ENCODE measurements at regions not wholly inside any gene's neighbourhood (a gene's known extent, or its start where the extent isn't known, plus 50 kb on each side); places are given as distances from the start of the nearest gene placed in this dataset.
A peak's percentile ranks its signal among the peaks of the same experiment; 100 is the strongest.

DNA sequence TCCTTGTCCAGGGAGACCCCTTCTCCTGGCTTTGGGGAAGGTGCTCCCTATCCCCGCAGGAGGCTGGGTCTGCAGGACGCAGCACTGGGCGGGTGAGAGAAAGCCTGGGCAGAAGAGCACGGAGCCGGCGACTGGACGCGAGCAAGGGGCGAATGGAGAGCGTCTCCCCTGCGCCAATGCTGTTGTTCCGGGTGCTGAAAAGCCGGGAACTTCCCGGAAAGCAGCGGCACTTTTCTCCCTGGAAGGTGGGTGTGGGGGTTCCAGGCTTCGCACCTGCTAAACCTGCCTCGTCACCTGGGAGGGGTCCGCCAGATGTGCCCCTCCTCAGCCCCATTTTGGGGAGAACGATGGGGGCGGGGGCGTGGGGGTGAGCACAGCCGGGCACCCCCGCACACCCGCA, 417.1 kb upstream of the TMTC1 start:
- Histone ChIP-seq H3K4me1 (ENCODE audit: insufficient read depth, low read length) (peaks cover 6% of the 10 kb centered on the region), H2AFZ (ENCODE audit: low read depth, low read length) (peak overlapping the region; percentile 23), H3K27me3 (ENCODE audit: insufficient read depth, low read length) (peaks cover 14% of the 10 kb centered on the region), H3K4me3 (ENCODE audit: low read length) (no peak overlapping the region), H3K36me3 (ENCODE audit: insufficient read depth, low read length) (no peaks in the 10 kb centered on the region), H3K9me3 (ENCODE audit: low read length) (peaks cover 2% of the 10 kb centered on the region)

- Histone ChIP-seq H3K4me1 (ENCODE audit: insufficient read depth, low read length) (peaks cover 6% of the 10 kb centered on the region), H3K4me3 (ENCODE audit: low read length) (no peak overlapping the region), H2AFZ (ENCODE audit: low read depth, low read length) (no peak overlapping the region), H3K36me3 (ENCODE audit: insufficient read depth, low read length) (no peaks in the 10 kb centered on the region), H3K9me3 (ENCODE audit: low read length) (peaks cover 2% of the 10 kb centered on the region), H3K27me3 (ENCODE audit: insufficient read depth, low read length) (peaks cover 14% of the 10 kb centered on the region)
Observed at GRCh38 chr12:30197392-30198057, 413.8 kb upstream of the TMTC1 start.

GRCh38 chr12:30191696-30192455, 408.1 kb upstream of the TMTC1 start:
- Histone ChIP-seq H3K9me3 (ENCODE audit: low read length) (no peaks in the 10 kb centered on the region), H3K4me1 (ENCODE audit: insufficient read depth, low read length) (no peaks in the 10 kb centered on the region), H3K27me3 (ENCODE audit: insufficient read depth, low read length) (no peaks in the 10 kb centered on the region), H2AFZ (ENCODE audit: low read depth, low read length) (no peak overlapping the region), H3K4me3 (ENCODE audit: low read length) (no peak overlapping the region), H3K36me3 (ENCODE audit: insufficient read depth, low read length) (no peaks in the 10 kb centered on the region)

DNA sequence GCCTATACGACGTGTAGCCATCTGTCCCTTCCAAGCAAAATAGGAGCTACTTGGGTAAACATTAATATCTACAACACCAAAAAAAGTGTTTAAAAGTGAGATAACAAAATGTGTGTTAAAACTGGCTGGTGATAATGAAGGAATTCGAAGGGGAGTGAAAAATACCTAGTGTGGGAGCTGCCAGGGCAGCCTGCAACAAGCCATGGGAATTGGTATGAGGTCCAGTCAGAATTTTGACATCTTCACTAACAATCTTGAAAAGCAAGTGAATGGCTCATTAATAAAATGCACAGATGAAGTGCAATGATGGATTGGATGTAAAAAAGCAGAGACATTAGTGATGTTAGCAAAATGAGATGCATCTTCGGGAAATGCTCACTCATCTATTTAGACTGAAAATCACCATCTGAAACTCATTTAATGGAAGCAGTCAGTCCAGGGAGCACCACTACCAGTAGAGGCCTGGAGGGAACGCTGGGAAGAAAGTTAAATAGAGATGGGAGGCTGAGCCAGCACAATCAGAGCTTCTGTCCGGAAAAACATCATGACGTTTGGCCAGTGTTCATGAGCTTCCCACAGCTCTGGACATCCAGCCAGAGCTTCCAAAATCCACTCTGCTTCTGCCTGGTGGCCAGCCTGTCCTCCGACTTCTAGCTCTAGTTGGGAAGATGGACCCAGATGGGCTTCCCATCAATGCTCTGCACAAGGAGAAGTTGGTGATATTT, 405.0 kb upstream of the TMTC1 start:
- no peaks in the 10 kb centered on the region for H3K9me3 ChIP-seq (ENCODE audit: low read length)
- no peaks in the 10 kb centered on the region for H3K27me3 ChIP-seq (ENCODE audit: insufficient read depth, low read length)
- H3K36me3 ChIP-seq (ENCODE audit: insufficient read depth, low read length): no peaks in the 10 kb centered on the region
- H2AFZ ChIP-seq (ENCODE audit: low read depth, low read length): no peak overlapping the region
- no peak overlapping the region for H3K4me3 ChIP-seq (ENCODE audit: low read length)
- H3K4me1 ChIP-seq (ENCODE audit: insufficient read depth, low read length): no peaks in the 10 kb centered on the region

DNA sequence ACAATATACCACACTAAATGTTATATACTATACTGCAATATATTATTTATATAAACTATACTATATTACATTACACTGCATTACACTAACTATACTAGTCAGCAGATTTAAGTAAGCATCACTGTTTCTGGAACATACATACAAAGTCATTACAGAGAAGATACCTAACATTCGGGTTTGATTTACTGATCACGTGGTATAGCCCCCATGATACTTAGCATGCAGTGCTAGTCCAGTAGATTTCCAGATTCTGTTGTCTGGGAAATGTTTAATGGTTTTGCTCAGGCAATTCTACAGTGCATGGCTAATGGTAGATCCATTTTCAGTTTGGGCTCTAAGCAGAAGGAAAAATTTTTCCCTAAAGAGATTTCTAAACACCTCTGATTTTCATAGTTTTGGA, 403.7 kb upstream of the TMTC1 start:
- H3K9me3 ChIP-seq (ENCODE audit: low read length): no peaks in the 10 kb centered on the region
- no peak overlapping the region for H2AFZ ChIP-seq (ENCODE audit: low read depth, low read length)
- no peaks in the 10 kb centered on the region for H3K36me3 ChIP-seq (ENCODE audit: insufficient read depth, low read length)
- no peaks in the 10 kb centered on the region for H3K27me3 ChIP-seq (ENCODE audit: insufficient read depth, low read length)
- no peak overlapping the region for H3K4me3 ChIP-seq (ENCODE audit: low read length)
- H3K4me1 ChIP-seq (ENCODE audit: insufficient read depth, low read length): no peaks in the 10 kb centered on the region

DNA sequence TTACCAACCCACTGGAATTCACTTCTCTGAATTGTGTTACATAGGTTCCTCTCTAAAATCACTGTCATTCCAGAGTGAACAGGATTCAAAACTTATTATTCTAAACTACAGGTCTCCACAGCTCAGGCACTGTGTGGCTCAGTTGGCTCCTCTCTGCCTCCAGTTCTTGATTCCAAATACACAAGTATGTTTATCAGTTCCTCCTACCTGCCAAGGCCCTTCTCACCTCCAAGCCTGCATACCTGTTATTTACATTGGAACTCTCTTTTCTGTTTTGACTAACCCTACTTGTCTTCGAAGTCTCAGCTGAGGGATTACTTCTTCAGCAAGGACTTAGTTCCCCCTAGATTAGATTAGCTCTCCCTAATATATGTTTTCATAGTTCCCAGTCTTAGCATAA, 397.6 kb upstream of the TMTC1 start:
- Histone ChIP-seq H3K4me3 (ENCODE audit: low read length) (no peak overlapping the region), H3K36me3 (ENCODE audit: insufficient read depth, low read length) (no peaks in the 10 kb centered on the region), H2AFZ (ENCODE audit: low read depth, low read length) (no peak overlapping the region), H3K27me3 (ENCODE audit: insufficient read depth, low read length) (no peaks in the 10 kb centered on the region), H3K9me3 (ENCODE audit: low read length) (no peaks in the 10 kb centered on the region), H3K4me1 (ENCODE audit: insufficient read depth, low read length) (no peaks in the 10 kb centered on the region)

DNA sequence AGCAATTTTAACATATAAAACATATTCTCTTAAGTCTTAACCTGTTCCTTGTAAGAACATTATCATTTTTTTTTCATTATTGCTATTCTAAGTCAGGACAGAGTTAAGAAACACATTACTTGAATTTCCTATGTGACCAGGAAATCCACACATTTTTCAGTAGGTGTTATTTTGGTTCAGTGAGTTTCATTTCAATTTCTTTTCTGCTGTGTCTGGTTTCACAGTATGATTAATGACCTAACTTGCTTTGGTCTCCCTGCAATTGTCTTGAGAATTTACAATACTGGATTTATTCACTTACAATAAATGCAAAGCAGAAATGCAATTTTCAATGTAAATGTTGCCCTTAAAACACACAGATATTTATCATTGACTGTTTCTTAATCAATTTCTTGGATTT, 396.9 kb upstream of the TMTC1 start:
- no peaks in the 10 kb centered on the region for H3K4me1 ChIP-seq (ENCODE audit: insufficient read depth, low read length)
- no peaks in the 10 kb centered on the region for H3K9me3 ChIP-seq (ENCODE audit: low read length)
- no peaks in the 10 kb centered on the region for H3K27me3 ChIP-seq (ENCODE audit: insufficient read depth, low read length)
- no peaks in the 10 kb centered on the region for H3K36me3 ChIP-seq (ENCODE audit: insufficient read depth, low read length)
- H2AFZ ChIP-seq (ENCODE audit: low read depth, low read length): no peak overlapping the region
- no peak overlapping the region for H3K4me3 ChIP-seq (ENCODE audit: low read length)

- Histone ChIP-seq H2AFZ (ENCODE audit: low read depth, low read length) (no peak overlapping the region), H3K4me1 (ENCODE audit: insufficient read depth, low read length) (no peaks in the 10 kb centered on the region), H3K36me3 (ENCODE audit: insufficient read depth, low read length) (no peaks in the 10 kb centered on the region), H3K4me3 (ENCODE audit: low read length) (no peak overlapping the region), H3K9me3 (ENCODE audit: low read length) (no peaks in the 10 kb centered on the region), H3K27me3 (ENCODE audit: insufficient read depth, low read length) (no peaks in the 10 kb centered on the region)
Observed at GRCh38 chr12:30178916-30179315, 395.2 kb upstream of the TMTC1 start.

DNA sequence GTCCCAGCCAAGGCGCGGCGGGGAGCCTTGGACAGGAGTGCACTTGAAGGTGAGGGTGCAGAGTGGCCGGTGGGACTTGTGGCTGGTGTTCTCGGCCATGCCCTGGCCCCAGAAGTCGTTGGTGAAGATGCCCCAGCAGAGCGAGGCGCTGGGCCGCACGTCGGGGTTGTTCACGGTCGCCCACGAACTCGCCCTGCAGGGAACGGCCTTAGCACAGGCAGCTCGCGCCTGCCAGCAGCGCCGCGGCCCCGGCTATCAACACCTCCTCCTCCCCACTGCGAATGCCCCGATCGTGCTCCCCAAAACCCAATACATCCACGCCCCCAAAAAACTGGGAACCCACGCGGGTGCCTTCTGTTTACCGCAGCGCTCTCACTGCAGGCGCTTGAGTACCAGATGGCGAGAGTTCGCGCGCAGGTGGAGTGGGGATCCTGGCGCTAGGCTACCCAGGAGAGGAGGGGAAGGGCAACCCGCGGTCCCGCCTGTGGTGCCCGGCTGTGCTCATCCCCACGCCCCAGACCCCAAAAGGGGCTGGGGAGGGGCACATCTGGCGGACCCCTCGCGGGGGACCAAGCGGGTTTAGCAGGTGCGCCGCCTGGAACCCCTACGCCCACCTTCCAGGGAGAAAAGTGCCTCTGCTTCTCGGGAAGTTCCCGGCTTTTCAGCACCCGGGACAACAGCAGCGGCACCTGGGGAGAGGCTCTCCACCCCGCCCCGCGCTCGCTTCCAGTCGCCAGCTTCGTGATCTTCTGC, 386.3 kb upstream of the TMTC1 start:
- Histone ChIP-seq H3K4me1 (ENCODE audit: insufficient read depth, low read length) (no peaks in the 10 kb centered on the region), H3K27me3 (ENCODE audit: insufficient read depth, low read length) (peaks cover 27% of the 10 kb centered on the region), H3K9me3 (ENCODE audit: low read length) (no peaks in the 10 kb centered on the region), H2AFZ (ENCODE audit: low read depth, low read length) (no peak overlapping the region), H3K36me3 (ENCODE audit: insufficient read depth, low read length) (no peaks in the 10 kb centered on the region), H3K4me3 (ENCODE audit: low read length) (no peak overlapping the region)

DNA sequence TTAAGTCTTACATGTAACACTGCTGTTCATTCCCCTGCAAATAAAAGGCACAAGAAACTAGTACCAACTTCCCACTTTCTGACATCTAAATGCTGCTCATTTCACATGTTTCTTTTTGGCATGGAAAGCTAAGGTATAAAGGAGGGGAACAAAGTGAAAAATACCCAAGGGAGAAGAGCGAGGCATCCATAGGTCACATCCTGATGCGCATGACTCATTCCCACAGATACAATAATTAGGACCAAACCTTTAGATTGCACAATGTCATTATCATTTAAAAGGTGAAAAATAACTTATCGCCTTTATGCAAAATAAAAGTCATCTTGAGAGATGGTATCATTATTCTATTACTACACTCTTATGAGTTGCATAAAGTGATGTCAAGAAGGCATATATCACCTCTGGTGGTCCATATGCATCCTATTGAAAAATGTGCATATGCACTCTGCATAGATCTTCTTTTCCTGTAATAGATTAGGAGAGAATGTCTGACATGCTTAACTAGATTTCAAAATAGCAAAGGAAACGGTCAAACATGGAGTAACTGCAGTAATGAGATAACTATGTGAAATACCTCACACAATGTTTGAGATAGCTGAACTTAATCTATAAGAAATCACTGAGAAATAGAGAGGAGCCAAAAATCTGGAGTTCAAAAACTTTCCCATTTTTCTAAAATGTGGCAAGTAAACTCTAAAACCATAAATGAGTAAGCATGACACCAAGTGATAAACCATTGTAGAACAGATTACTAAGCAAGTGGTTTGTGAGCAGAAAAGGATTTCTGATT, 382.5 kb upstream of the TMTC1 start:
- Histone ChIP-seq H3K27me3 (ENCODE audit: insufficient read depth, low read length) (peaks cover 19% of the 10 kb centered on the region), H3K36me3 (ENCODE audit: insufficient read depth, low read length) (no peaks in the 10 kb centered on the region), H3K4me1 (ENCODE audit: insufficient read depth, low read length) (no peaks in the 10 kb centered on the region)

DNA sequence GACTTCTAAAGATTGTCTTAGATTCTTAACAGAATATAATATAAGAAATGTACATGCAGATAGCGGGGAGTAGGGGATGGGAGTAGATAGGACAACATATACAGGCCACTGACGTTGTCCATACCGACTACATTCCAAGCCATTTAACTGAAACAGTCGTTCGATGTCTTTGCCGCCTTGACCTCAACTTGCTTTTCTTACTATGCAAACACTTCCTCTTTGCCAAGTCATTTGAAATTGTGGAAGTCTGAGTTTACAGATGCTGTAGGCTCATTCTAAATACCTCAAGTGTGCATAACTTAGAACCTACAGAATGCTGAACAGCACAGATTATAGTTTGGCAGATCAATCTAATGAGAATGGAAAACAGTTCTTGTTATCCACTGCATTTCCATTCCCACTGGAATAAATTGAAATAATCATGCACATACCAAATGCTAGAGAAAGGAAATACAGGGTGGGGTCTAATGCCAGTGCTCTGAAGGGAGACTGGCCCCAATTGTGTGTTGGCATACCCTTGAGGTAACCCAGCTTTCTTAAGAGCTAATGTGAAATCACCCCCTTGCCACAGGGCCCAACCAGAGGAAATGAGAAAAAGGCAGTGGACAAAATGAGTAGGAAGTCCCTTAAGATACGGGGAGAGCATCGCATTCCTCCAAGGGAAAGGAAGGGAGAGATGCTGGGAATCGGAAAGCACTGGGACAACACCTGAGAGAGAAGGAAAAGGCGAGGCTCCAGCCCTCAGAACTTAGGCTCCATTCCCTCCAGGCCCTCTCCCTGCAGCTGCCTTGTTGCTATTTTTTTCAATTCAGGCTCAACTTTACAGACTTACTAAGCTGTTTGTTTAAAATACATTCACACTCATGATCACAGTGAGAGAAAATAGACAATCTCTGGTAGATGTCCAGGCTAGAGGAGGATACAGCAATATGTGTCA, 380.9 kb upstream of the TMTC1 start:
- Histone ChIP-seq H2AFZ (ENCODE audit: low read depth, low read length) (no peak overlapping the region), H3K36me3 (ENCODE audit: insufficient read depth, low read length) (no peaks in the 10 kb centered on the region)

More for the DNA sequence above, 382.5 kb upstream of the TMTC1 start:
- Histone ChIP-seq H3K4me3 (ENCODE audit: low read length) (no peak overlapping the region), H3K9me3 (ENCODE audit: low read length) (no peaks in the 10 kb centered on the region), H2AFZ (ENCODE audit: low read depth, low read length) (no peak overlapping the region)

More for the DNA sequence above, 380.9 kb upstream of the TMTC1 start:
- Histone ChIP-seq H3K4me3 (ENCODE audit: low read length) (no peak overlapping the region), H3K27me3 (ENCODE audit: insufficient read depth, low read length) (peaks cover 8% of the 10 kb centered on the region), H3K9me3 (ENCODE audit: low read length) (no peaks in the 10 kb centered on the region), H3K4me1 (ENCODE audit: insufficient read depth, low read length) (no peaks in the 10 kb centered on the region)
